CD4-positive, alpha-beta T cell treated with Interleukin-10 for 1 hour (primary cell): ENCODE measurements at regions not wholly inside any gene's neighbourhood (a gene's known extent, or its start where the extent isn't known, plus 50 kb on each side); places are given as distances from the start of the nearest gene placed in this dataset.
"Not testable (repeated sequence)": the region's sequence is repeated elsewhere in the genome, so short reads cannot be mapped to it uniquely, and the experiment has no call there.

Source experiments
- DNase-seq: peaks from one replicate; pipeline ENCODE4 v3.0.0-alpha.2; 2020

DNA sequence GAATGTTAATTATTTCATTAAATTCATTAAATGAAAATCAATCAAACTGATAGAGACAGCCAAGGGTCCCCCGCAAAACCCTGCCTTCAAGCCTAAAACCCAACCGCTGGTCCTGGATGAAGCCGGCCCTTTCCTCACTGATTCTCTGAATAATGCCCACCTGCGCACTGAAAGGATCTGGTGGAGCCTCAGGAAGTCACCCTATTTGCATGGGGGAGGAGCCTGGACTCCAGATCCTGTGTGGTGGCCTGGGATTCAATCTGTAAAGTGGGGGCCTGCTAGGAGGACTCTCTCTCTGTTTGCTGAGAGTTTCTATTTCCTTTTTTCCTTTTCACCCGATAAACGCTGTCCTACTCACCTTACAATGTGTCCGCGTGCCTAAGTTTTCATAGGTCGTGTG lies 97.9 kb upstream of the ADAMTS3 start:
- no peak for DNase-seq

DNA sequence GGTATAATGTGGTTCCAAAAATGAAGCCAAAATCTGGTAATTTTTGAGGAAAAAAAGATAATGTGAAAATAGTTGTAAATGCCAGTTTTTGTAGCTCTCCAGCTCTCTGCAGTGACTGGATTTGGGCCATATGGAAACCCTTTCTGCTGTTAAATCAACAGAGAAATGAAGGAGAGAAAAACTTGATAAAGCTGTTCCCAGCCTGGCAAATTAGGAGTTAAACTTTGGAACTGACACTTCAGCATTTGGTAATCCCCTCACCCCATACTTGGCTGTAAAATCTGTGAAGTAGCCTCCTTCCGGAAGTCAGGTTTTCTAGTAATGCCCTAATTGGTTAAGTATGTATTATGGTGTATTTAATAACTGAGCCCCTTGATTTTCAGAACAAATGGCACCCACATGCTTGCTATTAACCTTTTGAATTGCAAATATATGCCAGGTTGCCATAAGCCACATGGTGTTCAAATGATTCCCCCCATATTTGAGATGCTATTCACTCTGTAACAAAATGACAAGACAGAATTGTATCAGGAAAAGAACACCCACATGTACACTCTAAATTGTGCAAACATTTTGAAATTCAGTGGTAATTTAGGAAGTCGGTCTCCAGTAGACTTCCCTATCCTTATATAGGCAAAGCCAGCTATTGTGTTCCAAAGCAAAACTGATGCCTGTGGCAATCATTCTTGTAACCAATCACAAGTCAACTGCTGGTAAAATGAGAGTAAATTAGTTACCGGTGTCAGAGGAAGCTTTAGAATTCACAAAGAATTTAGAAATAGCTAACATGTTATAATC lies 96.3 kb upstream of the ADAMTS3 start:
- DNase-seq: no peak

DNA sequence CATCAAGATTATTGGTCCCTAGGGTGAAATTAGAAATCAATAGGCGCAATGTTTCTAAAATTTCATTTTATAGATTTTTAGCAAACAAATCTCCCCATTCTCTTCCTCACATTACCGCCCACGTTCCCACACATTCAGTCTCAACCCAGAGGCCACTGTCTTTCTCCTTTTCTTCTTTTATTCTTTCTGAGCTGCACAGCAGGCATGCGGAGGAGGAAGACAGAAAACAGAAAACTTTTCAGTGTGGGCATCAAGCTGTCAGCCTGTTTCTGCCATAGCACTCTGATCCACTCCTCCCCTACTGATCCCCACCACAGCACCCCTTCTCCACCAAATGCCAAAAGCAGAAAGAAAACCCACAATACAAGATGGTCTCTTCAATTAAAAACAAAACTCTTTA lies 94.8 kb upstream of the ADAMTS3 start:
- no peak for DNase-seq

DNA sequence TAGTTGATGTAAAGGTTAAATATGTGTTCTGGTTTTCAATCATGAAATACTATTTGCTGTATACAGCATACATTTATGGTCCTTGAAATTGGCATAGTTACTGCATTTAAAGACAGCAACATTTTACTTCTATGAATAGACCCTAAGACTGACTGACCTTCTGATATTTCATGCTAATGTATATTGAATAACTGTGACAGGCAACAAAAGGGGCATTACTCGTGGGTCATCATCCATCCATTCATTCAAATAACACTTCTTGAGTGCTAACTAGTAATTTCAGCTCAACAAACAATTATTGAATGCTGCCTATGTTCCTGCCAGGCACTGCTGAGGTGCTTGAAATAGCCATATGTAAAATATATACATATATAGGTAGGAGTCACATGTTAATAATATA lies 92.8 kb upstream of the ADAMTS3 start:
- DNase-seq: no peak

DNA sequence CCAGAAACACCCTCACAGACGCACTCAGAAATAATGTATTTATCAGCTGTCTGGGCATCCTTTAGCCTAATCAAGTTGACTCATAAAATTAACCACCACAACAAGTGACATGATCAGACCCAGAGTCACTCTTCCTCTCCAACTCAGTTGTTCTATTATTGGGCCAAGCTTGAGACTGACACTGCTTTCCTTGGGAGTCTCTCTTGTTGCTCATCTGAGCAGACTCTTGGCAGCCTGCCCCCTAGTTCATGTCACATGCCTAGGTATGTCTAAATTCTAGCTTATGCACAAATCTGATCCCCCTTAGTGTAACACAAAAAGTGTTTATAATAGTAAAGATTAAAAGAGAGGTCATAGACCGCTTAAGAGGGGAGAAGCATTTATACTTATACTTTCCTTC lies 72.6 kb upstream of the ADAMTS3 start:
- DNase-seq: no peak

DNA sequence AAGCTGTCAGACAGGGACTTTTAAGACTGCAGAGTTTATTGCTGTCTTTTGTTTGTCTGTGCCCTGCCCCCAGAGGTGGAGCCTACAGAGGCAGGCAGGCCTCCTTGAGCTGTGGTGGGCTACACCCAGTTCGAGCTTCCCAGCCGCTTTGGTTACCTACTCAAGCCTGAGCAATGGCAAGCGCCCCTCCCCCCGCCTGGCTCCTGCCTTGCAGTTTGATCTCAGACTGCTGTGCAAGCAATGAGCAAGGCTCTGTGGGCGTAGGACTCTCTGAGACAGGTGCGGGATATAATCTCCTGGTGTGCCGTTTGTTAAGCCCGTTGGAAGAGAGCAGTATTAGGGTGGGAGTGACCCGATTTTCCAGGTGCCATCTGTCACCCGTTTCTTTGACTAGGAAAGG lies 67.8 kb upstream of the ADAMTS3 start:
- not testable (repeated sequence) for DNase-seq

DNA sequence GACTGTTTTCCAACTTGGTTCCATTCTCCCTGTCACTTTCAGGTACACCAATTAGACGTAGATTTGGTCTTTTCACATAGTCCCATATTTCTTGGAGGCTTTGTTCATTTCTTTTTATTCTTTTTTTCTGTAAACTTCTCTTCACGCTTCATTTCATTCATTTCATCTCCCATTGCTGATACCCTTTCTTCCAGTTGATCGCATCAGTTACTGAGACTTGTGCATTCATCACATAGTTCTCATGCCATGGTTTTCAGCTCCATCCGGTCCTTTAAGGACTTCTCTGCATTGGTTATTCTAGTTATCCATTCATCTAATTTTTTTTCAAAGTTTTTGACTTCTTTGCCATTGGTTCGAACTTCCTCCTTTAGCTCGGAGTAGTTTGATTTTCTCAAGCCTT lies 66.9 kb upstream of the ADAMTS3 start:
- not testable (repeated sequence) for DNase-seq

DNA sequence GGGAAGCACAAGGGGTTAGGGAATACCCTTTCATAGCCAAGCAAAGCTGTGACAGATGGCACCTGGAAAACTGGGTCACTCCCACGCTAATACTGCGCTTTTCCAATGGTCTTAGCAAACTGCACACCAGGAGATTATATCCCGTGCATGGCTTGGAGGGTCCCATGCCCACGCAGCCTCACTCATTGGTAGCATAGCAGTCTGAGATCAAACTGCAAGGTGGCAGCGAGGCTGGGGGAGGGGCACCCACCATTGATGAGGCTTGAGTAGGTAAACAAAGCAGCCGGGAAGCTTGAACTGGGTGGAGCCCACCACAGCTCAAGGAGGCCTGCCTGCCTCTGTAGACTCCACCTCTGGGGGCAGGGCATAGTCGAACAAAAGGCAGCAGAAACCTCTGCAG lies 63.2 kb upstream of the ADAMTS3 start:
- DNase-seq: not testable (repeated sequence)

DNA sequence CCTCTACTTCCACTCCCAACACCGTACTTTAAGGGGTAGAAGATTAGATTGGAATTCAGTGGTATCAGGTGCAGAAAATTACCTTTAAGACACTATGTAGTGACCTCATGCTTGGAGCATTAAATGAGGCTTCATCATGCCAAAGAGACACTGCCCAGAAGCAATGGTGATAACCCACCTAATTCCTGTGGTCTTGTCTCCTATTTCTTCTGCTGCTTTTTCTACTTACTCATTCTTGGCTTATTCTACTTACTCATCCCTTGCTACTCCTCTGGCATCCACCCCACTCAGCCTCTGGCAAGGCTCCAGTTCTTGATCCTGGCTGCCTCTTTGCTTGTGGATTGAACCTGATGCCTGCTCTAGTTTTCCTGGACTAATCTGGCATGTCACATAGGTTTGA lies 62.3 kb upstream of the ADAMTS3 start:
- no peak for DNase-seq

DNA sequence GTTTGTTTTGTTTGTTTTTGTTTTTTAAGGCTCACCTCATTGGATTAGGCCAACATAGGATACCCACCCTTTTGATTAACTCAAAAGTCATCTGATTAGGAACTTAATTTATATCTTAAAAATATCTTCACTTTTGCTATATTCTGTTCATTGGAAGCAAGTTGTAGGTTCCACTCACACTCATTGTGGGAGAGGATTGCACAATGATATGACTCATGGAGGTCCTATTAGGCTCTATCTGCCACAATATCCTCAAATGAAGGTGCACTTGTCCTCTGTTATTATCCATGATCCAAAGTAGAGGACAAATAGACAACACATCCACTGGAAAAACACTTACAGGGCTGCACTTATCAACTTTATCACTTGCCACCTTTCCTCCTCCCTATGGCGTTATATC lies 60.5 kb upstream of the ADAMTS3 start:
- no peak for DNase-seq

DNA sequence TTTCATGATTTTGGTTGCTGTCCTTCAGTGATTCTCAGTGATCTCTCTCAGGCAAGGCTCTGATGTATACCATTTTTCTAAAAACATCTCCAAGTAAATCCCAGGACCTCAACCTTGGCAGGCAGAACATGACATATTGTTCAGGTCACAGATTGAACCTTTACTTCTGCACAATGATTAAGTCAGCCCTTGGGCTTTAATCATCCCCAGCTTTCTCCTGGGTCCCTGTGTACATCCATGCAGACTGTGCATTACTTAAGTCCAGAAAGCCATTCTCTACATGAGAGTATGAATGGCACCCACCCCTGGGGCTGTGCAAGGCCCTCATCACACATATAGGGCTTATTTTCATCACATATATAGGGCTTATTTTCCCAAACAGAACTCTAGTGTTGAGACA lies 58.7 kb upstream of the ADAMTS3 start:
- no peak for DNase-seq
